CD4-positive, alpha-beta T cell (primary cell): ENCODE measurements at regions not wholly inside any gene's neighbourhood (a gene's known extent, or its start where the extent isn't known, plus 50 kb on each side); places are given as distances from the start of the nearest gene placed in this dataset.

Experiments
- ATAC-seq: fragments of 200-7000 bp; cut with Tn5 transposase; one replicate; pipeline ENCODE4 v1.10.0; 2022; ENCODE audit warnings: mild to moderate bottlenecking; ENCODE audit not compliant: poor library complexity
- CTCF ChIA-PET: fragments of 350-600 bp; sonication (Branson Sonifier 250); formaldehyde crosslinking; loops from one replicate; lab custom pipeline; 2021; ENCODE audit warnings: antibody characterized with exemption, inconsistent platforms; lab: Charles Lee
- POLR2A ChIA-PET: fragments of 350-600 bp; sonication (Branson Sonifier 250); formaldehyde crosslinking; loops from one replicate; lab custom pipeline; 2021; ENCODE audit warnings: antibody characterized with exemption, inconsistent platforms; lab: Charles Lee
- DNase-seq, 14 experiments: peaks; one replicate each; pipeline ENCODE4 v3.0.0-alpha.2; 2013 to 2020; ENCODE audit warnings: mixed read lengths in 2 of 14
- H3K27ac ChIP-seq, 2 donors: one replicate each; pipeline versions ENCODE4 v1.5.1 to v1.7.0; 2013; ENCODE audit warnings: low read length in 2 of 2, low read depth in 1 of 2, mild to moderate bottlenecking in 1 of 2
- H3K27me3 ChIP-seq, 2 experiments: 1 replicate in 1 of 2; 2 replicates in 1 of 2; pipeline versions ENCODE4 v1.6.1 to v1.7.0; 2013; ENCODE audit warnings: low read length in 2 of 2, control low read depth in 1 of 2, mild to moderate bottlenecking in 1 of 2, moderate library complexity in 1 of 2; ENCODE audit not compliant: insufficient read depth in 2 of 2, control insufficient read depth in 1 of 2
- H3K36me3 ChIP-seq: one replicate; pipeline ENCODE4 v1.6.1; 2013; ENCODE audit warnings: low read length, control low read depth; ENCODE audit not compliant: insufficient read depth
- H3K4me1 ChIP-seq: one replicate; pipeline ENCODE4 v1.6.1; 2013; ENCODE audit warnings: low read length, control low read depth; ENCODE audit not compliant: insufficient read depth
- H3K4me3 ChIP-seq: one replicate; pipeline ENCODE4 v1.5.1; 2013; ENCODE audit warnings: mild to moderate bottlenecking, low read length, moderate library complexity
- H3K9me3 ChIP-seq, 2 experiments: 1 replicate in 1 of 2; 2 replicates in 1 of 2; pipeline versions ENCODE4 v1.6.1 to v1.7.0; 2013; ENCODE audit warnings: low read length in 2 of 2, mild to moderate bottlenecking in 2 of 2, control low read depth in 1 of 2, moderate library complexity in 1 of 2; ENCODE audit not compliant: control insufficient read depth in 1 of 2, insufficient read depth in 1 of 2
- H3K27ac Mint-ChIP-seq: one replicate; pipeline ENCODE4 v1.8.0; 2020; ENCODE audit warnings: mixed read lengths
- H3K27me3 Mint-ChIP-seq: one replicate; pipeline ENCODE4 v1.8.0; 2021; ENCODE audit warnings: mixed read lengths
- H3K36me3 Mint-ChIP-seq: one replicate; pipeline ENCODE4 v1.8.0; 2021; ENCODE audit warnings: low read depth, mixed read lengths
- H3K4me1 Mint-ChIP-seq: one replicate; pipeline ENCODE4 v1.8.0; 2021; ENCODE audit warnings: low read depth, mixed read lengths
- H3K4me3 Mint-ChIP-seq: one replicate; pipeline ENCODE4 v1.8.0; 2020; ENCODE audit warnings: mild to moderate bottlenecking, mixed read lengths
- H3K9me3 Mint-ChIP-seq: one replicate; pipeline ENCODE4 v1.8.0; 2020; ENCODE audit warnings: mixed read lengths
- CTCF ChIP-seq: fragments of 200-600 bp; IDR thresholded peaks from one replicate; pipeline ENCODE4 v1.8.0; 2022; ENCODE audit warnings: antibody characterized with exemption, mild to moderate bottlenecking
- intact Hi-C, 2 experiments: fragments of 100-400 bp; cut with DNase I in 1 of 2; cut with micrococcal nuclease in 1 of 2; formaldehyde crosslinking; loops; one replicate each; pipeline versions ENCODE4 v1.15.1 to v1.9.0; 2023 to 2025; cut with DNase I, micrococcal nuclease

- Histone ChIP-seq H3K4me1 (peaks cover 19% of the 10 kb centered on the region), H3K9me3 (no peaks in the 10 kb centered on the region), H3K27ac (no peak overlapping the region), H3K27me3 (no peaks in the 10 kb centered on the region), H3K4me3 (no peak overlapping the region), H3K36me3 (no peaks in the 10 kb centered on the region)
- ChIA-PET POLR2A (interaction anchor here (1.1 kb wide), 1 partner anchor 147 kb away, joined by 4 read pairs; no protein-coding TSS in a partner anchor), CTCF (no interaction called here)
- no peaks in the 10 kb centered on the region for H3K27me3 Mint-ChIP-seq
- H3K4me1 Mint-ChIP-seq, result peaks cover 19% of the 10 kb centered on the region
- no peaks in the 10 kb centered on the region for H3K9me3 Mint-ChIP-seq
- ATAC-seq, result no peak
- H3K4me3 Mint-ChIP-seq, result no peak overlapping the region
- no peak overlapping the region for H3K27ac Mint-ChIP-seq
- intact Hi-C loops, result loop anchor here (1.0 to 10.0 kb wide), 9 partner anchors 141 to 647 kb away; partner anchors contain the start of genes CCDC30 (in 1 of the 2), FOXJ3 (in 1 of the 2) and YBX1 (in 1 of the 2)
- H3K36me3 Mint-ChIP-seq, result no peaks in the 10 kb centered on the region
- no peak for DNase-seq
- TF ChIP-seq CTCF, result no peak
These were observed 114.9 kb upstream of the GUCA2B start for GRCh38 chr1:42038261-42038660.

- no peak for TF ChIP-seq CTCF
- CTCF ChIA-PET, result no interaction called here
- Mint-ChIP-seq H3K4me1 (peaks cover 26% of the 10 kb centered on the region), H3K27ac (no peak overlapping the region), H3K27me3 (no peaks in the 10 kb centered on the region), H3K9me3 (no peaks in the 10 kb centered on the region), H3K4me3 (no peak overlapping the region), H3K36me3 (no peaks in the 10 kb centered on the region)
- H3K4me1 ChIP-seq, result peaks cover 26% of the 10 kb centered on the region
- H3K4me3 ChIP-seq, result no peak overlapping the region
- intact Hi-C loops, result loop anchor here (5.0 to 10.0 kb wide), 8 partner anchors 140 to 647 kb away; partner anchors contain the start of genes CCDC30 (in 1 of the 2), FOXJ3 (in 1 of the 2) and YBX1 (in 1 of the 2)
- no peaks in the 10 kb centered on the region for H3K36me3 ChIP-seq
- no peaks in the 10 kb centered on the region for H3K27me3 ChIP-seq
- H3K27ac ChIP-seq, result no peak overlapping the region
- POLR2A ChIA-PET, result interaction anchor here (1.1 kb wide), 1 partner anchor 146 kb away, joined by 4 read pairs; no protein-coding TSS in a partner anchor
- ATAC-seq (no peak), DNase-seq (no peak)
- no peaks in the 10 kb centered on the region for H3K9me3 ChIP-seq
These were observed 115.6 kb upstream of the GUCA2B start for GRCh38 chr1:42037586-42037985.

- TF ChIP-seq CTCF, result no peak
- DNase-seq, result no peak
- intact Hi-C loops, result loop anchor here (5.0 to 10.0 kb wide), 8 partner anchors 140 to 648 kb away; partner anchors contain the start of genes CCDC30 (in 1 of the 2), FOXJ3 (in 1 of the 2) and YBX1 (in 1 of the 2)
- H3K36me3 ChIP-seq, result no peaks in the 10 kb centered on the region
- Mint-ChIP-seq H3K27me3 (no peaks in the 10 kb centered on the region), H3K9me3 (no peaks in the 10 kb centered on the region), H3K4me1 (peaks cover 30% of the 10 kb centered on the region), H3K27ac (no peak overlapping the region), H3K4me3 (no peak overlapping the region), H3K36me3 (no peaks in the 10 kb centered on the region)
- no peaks in the 10 kb centered on the region for H3K9me3 ChIP-seq
- H3K27ac ChIP-seq, result no peak overlapping the region
- POLR2A ChIA-PET, result interaction anchor here (0.6 kb wide), 1 partner anchor 148 kb away, joined by 3 read pairs; no protein-coding TSS in a partner anchor
- no peak overlapping the region for H3K4me3 ChIP-seq
- no peak for ATAC-seq
- CTCF ChIA-PET, result interaction anchor here (0.7 kb wide), 1 partner anchor 9 kb away, joined by 3 read pairs; no protein-coding TSS in a partner anchor
- peaks cover 30% of the 10 kb centered on the region for H3K4me1 ChIP-seq
- no peaks in the 10 kb centered on the region for H3K27me3 ChIP-seq
These were observed 116.0 kb upstream of the GUCA2B start for GRCh38 chr1:42037161-42037560.
